HepG2 (cell line): ENCODE measurements at regions not wholly inside any gene's neighbourhood (a gene's known extent, or its start where the extent isn't known, plus 50 kb on each side); places are given as distances from the start of the nearest gene placed in this dataset.

Source experiments
- ATAC-seq: fragments of 200-7000 bp; cut with Tn5 transposase; 3 replicates; pipeline ENCODE4 v1.9.1; 2020; ENCODE audit warnings: mild to moderate bottlenecking, moderate library complexity
- BruUV-seq: library from RNA; stranded (reverse); fragments of 400-500 nt; replicated peaks from 2 replicates; lab custom pipeline; 2021; lab: Mats Ljungman, UMichigan
- CTCF ChIA-PET: fragments of 300-600 bp; formaldehyde crosslinking; extraction: SDS; loops from one replicate; lab custom pipeline; 2021; ENCODE audit warnings: low total read pairs, inconsistent platforms, low intra/inter-chr PET ratio; lab: Yijun Ruan, JAX
- POLR2A ChIA-PET: fragments of 350-600 bp; sonication (Branson Sonifier 250); formaldehyde crosslinking; loops from one replicate; lab custom pipeline; 2020; ENCODE audit warnings: antibody characterized with exemption, inconsistent platforms; lab: Yijun Ruan, JAX
- DNase-seq: peaks from one replicate; pipeline ENCODE4 v3.0.0-alpha.2; 2015; ENCODE audit warnings: low spot score
- FAIRE-seq: peaks from 3 replicates; lab custom pipeline; 2011; peaks lifted over from hg19 to GRCh38; lab: Jason Lieb, UNC
- H2AFZ ChIP-seq: one replicate; pipeline ENCODE4 v1.6.1; 2011; ENCODE audit warnings: low read length, inconsistent platforms
- H3K27ac ChIP-seq: fragments of 300-600 bp; 3 replicates; pipeline ENCODE4 v1.8.0; 2011; ENCODE audit warnings: mixed run types, mild to moderate bottlenecking, mixed read lengths, low read length, inconsistent platforms; ENCODE audit not compliant: insufficient read depth; ENCODE audit errors: extremely low read length
- H3K27me3 ChIP-seq, 2 experiments: fragments of 200-600 bp in 1 of 2; 2 replicates in 1 of 2; 3 replicates in 1 of 2; pipeline versions ENCODE4 v1.6.0 to v1.8.0; 2011; ENCODE audit warnings: low read length in 2 of 2, mild to moderate bottlenecking in 2 of 2, moderate library complexity in 2 of 2, inconsistent platforms in 1 of 2; ENCODE audit not compliant: insufficient read depth in 2 of 2, control insufficient read depth in 1 of 2
- H3K36me3 ChIP-seq, 2 experiments: fragments of 200-600 bp in 1 of 2; replicated peaks in 1 of 2; 2 replicates in 1 of 2; 3 replicates in 1 of 2; pipeline versions ENCODE4 v1.5.1 to v1.8.0; 2011; ENCODE audit warnings: low read length in 2 of 2, inconsistent platforms in 1 of 2; ENCODE audit not compliant: insufficient read depth in 2 of 2, control insufficient read depth in 1 of 2
- H3K4me1 ChIP-seq: 2 replicates; pipeline ENCODE4 v1.5.1; 2012; ENCODE audit warnings: low read length, inconsistent platforms; ENCODE audit not compliant: insufficient read depth
- H3K4me2 ChIP-seq: 2 replicates; pipeline ENCODE4 v1.6.0; 2011; ENCODE audit warnings: low read depth, low read length, inconsistent platforms
- H3K4me3 ChIP-seq, 3 experiments: fragments of 200-600 bp in 1 of 3; sonication (generic), shearing (Covaris generic) in 1 of 3; replicated peaks in 1 of 3; 2 replicates each; pipeline ENCODE4 v1.5.1; 2011 to 2016; ENCODE audit warnings: low read length in 3 of 3, inconsistent platforms in 2 of 3, low read depth in 2 of 3, mild to moderate bottlenecking in 2 of 3, control low read depth in 1 of 3, mixed read lengths in 1 of 3; ENCODE audit not compliant: insufficient read depth in 1 of 3
- H3K79me2 ChIP-seq: one replicate; pipeline ENCODE4 v1.6.1; 2011; ENCODE audit warnings: low read length, inconsistent platforms; ENCODE audit not compliant: insufficient read depth
- H3K9ac ChIP-seq: 2 replicates; pipeline ENCODE4 v1.6.0; 2011; ENCODE audit warnings: mild to moderate bottlenecking, low read depth, low read length, inconsistent platforms; ENCODE audit not compliant: insufficient read depth
- H3K9me3 ChIP-seq: 2 replicates; pipeline ENCODE4 v1.5.1; 2012; ENCODE audit warnings: mild to moderate bottlenecking, low read length
- H4K20me1 ChIP-seq: 2 replicates; pipeline ENCODE4 v1.6.0; 2011; ENCODE audit warnings: inconsistent platforms, mild to moderate bottlenecking, low read length, moderate library complexity; ENCODE audit not compliant: insufficient read depth
- BRD4 ChIP-seq: sonication (generic); formaldehyde crosslinking; IDR thresholded peaks from 2 replicates; pipeline ENCODE4 v1.4.0; 2020; ENCODE audit warnings: missing genetic modification reagents
- ERF ChIP-seq: IDR thresholded peaks from 2 replicates; pipeline ENCODE4 v1.6.1; 2018; ENCODE audit warnings: missing biosample characterization, missing genetic modification reagents
- HNRNPUL1 ChIP-seq: fragments of 200-400 bp; formaldehyde crosslinking; IDR thresholded peaks from 2 replicates; pipeline ENCODE4 v1.6.1; 2017; ENCODE audit warnings: low read depth, mild to moderate bottlenecking, low read length, moderate library complexity
- MLLT10 ChIP-seq: sonication (generic); formaldehyde crosslinking; IDR thresholded peaks from 2 replicates; pipeline ENCODE4 v1.4.0; 2020; ENCODE audit warnings: missing genetic modification reagents
- TBX3 ChIP-seq: fragments of 450-650 bp; IDR thresholded peaks from 2 replicates; pipeline ENCODE4 v1.6.1; 2017; ENCODE audit warnings: antibody characterized with exemption, mild to moderate bottlenecking, inconsistent platforms, borderline replicate concordance
- ZNF335 ChIP-seq: sonication (generic); formaldehyde crosslinking; IDR thresholded peaks from 2 replicates; pipeline ENCODE4 v1.4.0; 2020; ENCODE audit warnings: missing genetic modification reagents
- ZNF605 ChIP-seq: sonication (generic); formaldehyde crosslinking; IDR thresholded peaks from 2 replicates; pipeline ENCODE4 v1.8.0; 2022; ENCODE audit warnings: mild to moderate bottlenecking, missing genetic modification reagents
- ZNF790 ChIP-seq: sonication (generic); formaldehyde crosslinking; IDR thresholded peaks from 2 replicates; pipeline ENCODE4 v1.8.0; 2022; ENCODE audit warnings: missing genetic modification reagents, mild to moderate bottlenecking, borderline replicate concordance
- WGBS: methylation state at CpG from one replicate; pipeline ENCODE4 v1.1.6; 2017; ENCODE audit warnings: low lambda C conversion rate; 5-methylcytosine and 5-hydroxymethylcytosine counted together
- in situ Hi-C: cut with HindIII; loops from 2 replicates; pipeline ENCODE4 v1.10.0; 2017; ENCODE audit warnings: low pct_unique_long_range_greater_than_20kb; ENCODE audit not compliant: extremely low pct_ligation_motif_present
- intact Hi-C: fragments of 100-400 bp; cut with micrococcal nuclease; formaldehyde crosslinking; loops from one replicate; pipeline ENCODE4 v1.10.0; 2022; ENCODE audit not compliant: unreplicated experiment
- TF ChIP-seq, protein P1 (sequence below): sonication (generic); formaldehyde crosslinking; IDR thresholded peaks from 2 replicates; pipeline ENCODE4 v1.4.0; 2020; ENCODE audit warnings: missing genetic modification reagents, mild to moderate bottlenecking, borderline replicate concordance
- TF ChIP-seq, protein P2 (sequence below): sonication (generic); formaldehyde crosslinking; IDR thresholded peaks from 2 replicates; pipeline ENCODE4 v1.4.0; 2020; ENCODE audit warnings: missing genetic modification reagents, borderline replicate concordance

DNA sequence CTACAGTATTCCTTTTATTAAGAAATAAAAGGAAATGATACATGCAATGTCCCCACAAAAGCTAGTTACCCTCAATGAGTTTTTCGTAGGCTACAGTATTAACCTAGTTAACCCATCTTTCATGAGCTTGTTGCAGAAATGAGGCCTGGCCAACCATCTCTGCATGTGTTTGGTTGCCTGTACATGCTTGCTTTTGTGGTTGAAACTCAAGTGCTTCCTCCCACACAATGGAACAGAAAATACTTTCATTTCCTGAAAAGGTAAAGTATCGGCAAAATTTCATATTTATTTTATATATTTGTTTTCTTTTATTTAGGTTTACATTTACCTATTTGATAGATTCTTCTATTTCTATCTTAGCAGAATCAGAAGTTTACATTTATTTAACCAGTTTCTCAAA is 214.6 kb upstream of the FAM241A start:
- FAIRE-seq = no peak
- no peak overlapping the region for H3K9ac ChIP-seq
- BruUV-seq = no TSS peak
- TF ChIP-seq MLLT10 (CRISPR knock-in tag) = no peak
- TF ChIP-seq HNRNPUL1 = no peak
- no peak for TF ChIP-seq BRD4 (CRISPR knock-in tag)
- no peak for TF ChIP-seq ZNF335 (CRISPR knock-in tag)
- TF ChIP-seq, protein P1, sequence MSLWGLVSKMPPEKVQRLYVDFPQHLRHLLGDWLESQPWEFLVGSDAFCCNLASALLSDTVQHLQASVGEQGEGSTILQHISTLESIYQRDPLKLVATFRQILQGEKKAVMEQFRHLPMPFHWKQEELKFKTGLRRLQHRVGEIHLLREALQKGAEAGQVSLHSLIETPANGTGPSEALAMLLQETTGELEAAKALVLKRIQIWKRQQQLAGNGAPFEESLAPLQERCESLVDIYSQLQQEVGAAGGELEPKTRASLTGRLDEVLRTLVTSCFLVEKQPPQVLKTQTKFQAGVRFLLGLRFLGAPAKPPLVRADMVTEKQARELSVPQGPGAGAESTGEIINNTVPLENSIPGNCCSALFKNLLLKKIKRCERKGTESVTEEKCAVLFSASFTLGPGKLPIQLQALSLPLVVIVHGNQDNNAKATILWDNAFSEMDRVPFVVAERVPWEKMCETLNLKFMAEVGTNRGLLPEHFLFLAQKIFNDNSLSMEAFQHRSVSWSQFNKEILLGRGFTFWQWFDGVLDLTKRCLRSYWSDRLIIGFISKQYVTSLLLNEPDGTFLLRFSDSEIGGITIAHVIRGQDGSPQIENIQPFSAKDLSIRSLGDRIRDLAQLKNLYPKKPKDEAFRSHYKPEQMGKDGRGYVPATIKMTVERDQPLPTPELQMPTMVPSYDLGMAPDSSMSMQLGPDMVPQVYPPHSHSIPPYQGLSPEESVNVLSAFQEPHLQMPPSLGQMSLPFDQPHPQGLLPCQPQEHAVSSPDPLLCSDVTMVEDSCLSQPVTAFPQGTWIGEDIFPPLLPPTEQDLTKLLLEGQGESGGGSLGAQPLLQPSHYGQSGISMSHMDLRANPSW (CRISPR knock-in tag) = no peak
- no peak for TF ChIP-seq ERF (CRISPR knock-in tag)
- no peak for TF ChIP-seq ZNF605
- TF ChIP-seq ZNF790 = no peak
- no peak for TF ChIP-seq TBX3
- TF ChIP-seq, protein P2, sequence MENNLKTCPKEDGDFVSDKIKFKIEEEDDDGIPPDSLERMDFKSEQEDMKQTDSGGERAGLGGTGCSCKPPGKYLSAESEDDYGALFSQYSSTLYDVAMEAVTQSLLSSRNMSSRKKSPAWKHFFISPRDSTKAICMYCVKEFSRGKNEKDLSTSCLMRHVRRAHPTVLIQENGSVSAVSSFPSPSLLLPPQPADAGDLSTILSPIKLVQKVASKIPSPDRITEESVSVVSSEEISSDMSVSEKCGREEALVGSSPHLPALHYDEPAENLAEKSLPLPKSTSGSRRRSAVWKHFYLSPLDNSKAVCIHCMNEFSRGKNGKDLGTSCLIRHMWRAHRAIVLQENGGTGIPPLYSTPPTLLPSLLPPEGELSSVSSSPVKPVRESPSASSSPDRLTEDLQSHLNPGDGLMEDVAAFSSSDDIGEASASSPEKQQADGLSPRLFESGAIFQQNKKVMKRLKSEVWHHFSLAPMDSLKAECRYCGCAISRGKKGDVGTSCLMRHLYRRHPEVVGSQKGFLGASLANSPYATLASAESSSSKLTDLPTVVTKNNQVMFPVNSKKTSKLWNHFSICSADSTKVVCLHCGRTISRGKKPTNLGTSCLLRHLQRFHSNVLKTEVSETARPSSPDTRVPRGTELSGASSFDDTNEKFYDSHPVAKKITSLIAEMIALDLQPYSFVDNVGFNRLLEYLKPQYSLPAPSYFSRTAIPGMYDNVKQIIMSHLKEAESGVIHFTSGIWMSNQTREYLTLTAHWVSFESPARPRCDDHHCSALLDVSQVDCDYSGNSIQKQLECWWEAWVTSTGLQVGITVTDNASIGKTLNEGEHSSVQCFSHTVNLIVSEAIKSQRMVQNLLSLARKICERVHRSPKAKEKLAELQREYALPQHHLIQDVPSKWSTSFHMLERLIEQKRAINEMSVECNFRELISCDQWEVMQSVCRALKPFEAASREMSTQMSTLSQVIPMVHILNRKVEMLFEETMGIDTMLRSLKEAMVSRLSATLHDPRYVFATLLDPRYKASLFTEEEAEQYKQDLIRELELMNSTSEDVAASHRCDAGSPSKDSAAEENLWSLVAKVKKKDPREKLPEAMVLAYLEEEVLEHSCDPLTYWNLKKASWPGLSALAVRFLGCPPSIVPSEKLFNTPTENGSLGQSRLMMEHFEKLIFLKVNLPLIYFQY (CRISPR knock-in tag) = no peak
- TF ChIP-seq, all 625 proteins: peak for 0
- H3K27ac ChIP-seq = no peak overlapping the region
- H2AFZ ChIP-seq = no peak overlapping the region
- intact Hi-C loops (no loop called here), in situ Hi-C loops (no loop called here)
- H3K27me3 ChIP-seq = no peaks in the 10 kb centered on the region
- no peak overlapping the region for H3K4me2 ChIP-seq
- H3K79me2 ChIP-seq = no peaks in the 10 kb centered on the region
- H4K20me1 ChIP-seq = no peaks in the 10 kb centered on the region
- H3K9me3 ChIP-seq = no peaks in the 10 kb centered on the region
- POLR2A ChIA-PET = no interaction called here
- CTCF ChIA-PET = no interaction called here
- WGBS = 17% methylated on average over 2 of the region's 2 CpGs
- no peak for DNase-seq
- no peaks in the 10 kb centered on the region for H3K4me1 ChIP-seq
- ATAC-seq = no peak
- no peaks in the 10 kb centered on the region for H3K36me3 ChIP-seq
- H3K4me3 ChIP-seq = no peak overlapping the region
